ENCODE measurements at regions not wholly inside any gene's neighbourhood (a gene's known extent, or its start where the extent isn't known, plus 50 kb on each side); places are given as distances from the start of the nearest gene placed in this dataset.

- no peak overlapping the region for H3K4me3 ChIP-seq (ENCODE audit: low read depth, low read length)
- TF ChIP-seq CTCF (IDR thresholded peaks at IDR 0.05; ENCODE audit: insufficient read depth, low read length) = no peak
- no peak for DNase-seq (ENCODE audit: low read depth)
Observed at GRCh38 chr9:24127519-24127918, 301.5 kb upstream of the ELAVL2 start.

GRCh38 chr9:24118190-24118589, 292.1 kb upstream of the ELAVL2 start:
- no peak for TF ChIP-seq CTCF (IDR thresholded peaks at IDR 0.05; ENCODE audit: insufficient read depth, low read length)
- DNase-seq (ENCODE audit: low read depth) = no peak
- no peak overlapping the region for H3K4me3 ChIP-seq (ENCODE audit: low read depth, low read length)

DNA sequence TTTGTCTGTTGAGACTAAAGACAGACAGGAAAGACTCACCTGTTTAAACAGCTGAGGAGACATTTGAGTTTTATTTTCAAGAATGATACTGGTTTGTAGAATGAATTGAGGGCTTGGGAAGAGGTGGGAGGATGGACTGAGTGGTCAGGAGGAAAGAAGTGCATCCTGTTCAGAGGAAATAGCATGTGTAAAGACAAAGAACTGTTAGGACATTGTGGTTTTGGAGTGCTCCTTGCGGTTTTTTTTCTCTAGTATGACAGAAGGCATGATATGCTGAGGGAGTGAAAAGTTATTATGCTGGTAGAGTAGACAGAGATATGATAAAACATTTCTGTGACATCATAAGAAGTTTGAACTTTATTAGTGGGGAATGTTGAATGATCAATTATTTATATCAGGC, 270.7 kb upstream of the ELAVL2 start:
- no peak for DNase-seq (ENCODE audit: low read depth)
- no peak for TF ChIP-seq CTCF (IDR thresholded peaks at IDR 0.05; ENCODE audit: insufficient read depth, low read length)
- H3K4me3 ChIP-seq (ENCODE audit: low read depth, low read length) = no peak overlapping the region

DNA sequence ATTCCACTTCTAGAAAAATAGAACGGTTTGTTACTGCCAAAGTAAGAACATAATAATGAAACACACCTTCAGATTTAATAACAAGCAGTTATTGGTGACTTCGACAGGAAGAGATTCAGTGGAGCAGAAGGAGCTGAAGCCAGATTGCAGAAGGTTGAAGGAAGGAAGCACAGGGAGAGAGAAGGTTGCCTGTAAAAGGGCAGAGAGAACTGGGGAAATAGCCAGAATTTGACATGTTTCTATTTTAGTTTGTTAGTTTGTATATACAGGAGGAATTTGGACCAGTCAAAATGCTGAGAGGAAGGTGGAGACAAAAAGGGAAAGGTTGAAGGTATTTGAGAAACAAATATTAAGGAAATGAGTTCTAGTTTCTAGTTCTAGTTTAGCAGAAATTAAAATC, 269.2 kb upstream of the ELAVL2 start:
- no peak for DNase-seq (ENCODE audit: low read depth)
- H3K4me3 ChIP-seq (ENCODE audit: low read depth, low read length) = no peak overlapping the region
- no peak for TF ChIP-seq CTCF (IDR thresholded peaks at IDR 0.05; ENCODE audit: insufficient read depth, low read length)

- no peak overlapping the region for H3K4me3 ChIP-seq (ENCODE audit: low read depth, low read length)
- no peak for DNase-seq (ENCODE audit: low read depth)
- no peak for TF ChIP-seq CTCF (IDR thresholded peaks at IDR 0.05; ENCODE audit: insufficient read depth, low read length)
Observed at GRCh38 chr9:24090566-24090965, 264.5 kb upstream of the ELAVL2 start.

DNA sequence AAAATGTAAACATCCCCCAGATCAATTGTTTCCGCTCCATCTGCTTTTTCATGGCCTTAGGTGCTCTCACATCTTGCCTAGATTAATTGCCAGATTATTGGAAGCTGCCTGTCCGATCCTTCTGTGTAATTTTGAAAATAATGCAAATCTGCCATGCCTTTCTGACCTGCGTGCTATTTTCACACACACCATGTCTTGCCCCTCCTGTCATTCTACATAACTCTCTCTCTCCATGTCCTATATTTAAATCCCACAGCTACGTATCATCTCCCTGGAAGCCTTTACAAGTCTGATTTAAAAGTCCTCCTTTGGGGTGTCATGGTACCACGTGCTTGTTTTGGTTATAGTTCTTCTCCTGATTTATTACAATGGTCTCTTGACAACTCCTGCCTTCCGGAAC, 247.6 kb upstream of the ELAVL2 start:
- no peak overlapping the region for H3K4me3 ChIP-seq (ENCODE audit: low read depth, low read length)
- DNase-seq (ENCODE audit: low read depth) = no peak
- TF ChIP-seq CTCF (IDR thresholded peaks at IDR 0.05; ENCODE audit: insufficient read depth, low read length) = no peak

GRCh38 chr9:24073007-24073592, 247.1 kb upstream of the ELAVL2 start:
- DNase-seq (ENCODE audit: low read depth) = no peak
- H3K4me3 ChIP-seq (ENCODE audit: low read depth, low read length) = no peak overlapping the region
- no peak for TF ChIP-seq CTCF (IDR thresholded peaks at IDR 0.05; ENCODE audit: insufficient read depth, low read length)
